Effector memory CD4-positive, alpha-beta T cell (primary cell): ENCODE measurements at regions not wholly inside any gene's neighbourhood (a gene's known extent, or its start where the extent isn't known, plus 50 kb on each side); places are given as distances from the start of the nearest gene placed in this dataset.
"Not testable (repeated sequence)": the region's sequence is repeated elsewhere in the genome, so short reads cannot be mapped to it uniquely, and the experiment has no call there.

Experiments
- DNase-seq, 3 donors: peaks; one replicate each; pipeline ENCODE4 v3.0.0-alpha.2; 2020
- H3K27ac ChIP-seq: 2 replicates; pipeline ENCODE4 v1.7.0; 2013; ENCODE audit warnings: mild to moderate bottlenecking, low read length, moderate library complexity; ENCODE audit not compliant: insufficient read depth, poor library complexity, severe bottlenecking
- H3K27me3 ChIP-seq: replicated peaks from 2 replicates; pipeline ENCODE4 v1.7.0; 2013; ENCODE audit warnings: mild to moderate bottlenecking, low read length; ENCODE audit not compliant: insufficient read depth, control insufficient read depth, poor library complexity, severe bottlenecking
- H3K36me3 ChIP-seq: 2 replicates; pipeline ENCODE4 v1.7.0; 2013; ENCODE audit warnings: mild to moderate bottlenecking, low read length, moderate library complexity; ENCODE audit not compliant: control insufficient read depth, insufficient read depth
- H3K4me1 ChIP-seq: 2 replicates; pipeline ENCODE4 v1.7.0; 2013; ENCODE audit warnings: low read length, mild to moderate bottlenecking; ENCODE audit not compliant: control insufficient read depth, insufficient read depth, poor library complexity, severe bottlenecking
- H3K4me3 ChIP-seq: 2 replicates; pipeline ENCODE4 v1.7.0; 2013; ENCODE audit warnings: low read length, low read depth, mild to moderate bottlenecking; ENCODE audit not compliant: insufficient read depth, poor library complexity, severe bottlenecking
- H3K9me3 ChIP-seq: 2 replicates; pipeline ENCODE4 v1.7.0; 2013; ENCODE audit warnings: mild to moderate bottlenecking, low read length, moderate library complexity; ENCODE audit not compliant: control insufficient read depth

GRCh38 chr2:90170978-90171377 is 1479.5 kb downstream of the RPIA start:
- H3K4me1 ChIP-seq, H3K4me3 ChIP-seq, DNase-seq, H3K27me3 ChIP-seq, H3K36me3 ChIP-seq, H3K27ac ChIP-seq, H3K9me3 ChIP-seq: not testable (repeated sequence)

- not testable (repeated sequence) for H3K36me3 ChIP-seq, H3K9me3 ChIP-seq, H3K4me1 ChIP-seq, DNase-seq, H3K27me3 ChIP-seq, H3K4me3 ChIP-seq, H3K27ac ChIP-seq
These were observed 1481.6 kb downstream of the RPIA start for GRCh38 chr2:90173081-90173480.

- not testable (repeated sequence) for H3K27ac ChIP-seq
These were observed 1488.1 kb downstream of the RPIA start for GRCh38 chr2:90179591-90179990.

GRCh38 chr2:90207454-90208058 is 1516.1 kb downstream of the RPIA start:
- DNase-seq = no peak
- no peaks in the 10 kb centered on the region for H3K9me3 ChIP-seq
- H3K4me1 ChIP-seq = no peaks in the 10 kb centered on the region
- no peaks in the 10 kb centered on the region for H3K36me3 ChIP-seq
- no peak overlapping the region for H3K4me3 ChIP-seq
- H3K27me3 ChIP-seq = no peaks in the 10 kb centered on the region
- H3K27ac ChIP-seq = no peak overlapping the region

More at GRCh38 chr2:90179591-90179990, 1488.1 kb downstream of the RPIA start:
- not testable (repeated sequence) for H3K4me3 ChIP-seq, H3K36me3 ChIP-seq, H3K9me3 ChIP-seq, DNase-seq, H3K4me1 ChIP-seq, H3K27me3 ChIP-seq

GRCh38 chr2:90209009-90209408 is 1517.5 kb downstream of the RPIA start:
- no peaks in the 10 kb centered on the region for H3K36me3 ChIP-seq
- no peaks in the 10 kb centered on the region for H3K27me3 ChIP-seq
- H3K4me3 ChIP-seq = no peak overlapping the region
- H3K4me1 ChIP-seq = no peaks in the 10 kb centered on the region
- DNase-seq = no peak
- no peaks in the 10 kb centered on the region for H3K9me3 ChIP-seq
- H3K27ac ChIP-seq = no peak overlapping the region

- Histone ChIP-seq H3K9me3 (no peaks in the 10 kb centered on the region), H3K27ac (no peak overlapping the region), H3K4me1 (no peaks in the 10 kb centered on the region), H3K4me3 (no peak overlapping the region), H3K27me3 (no peaks in the 10 kb centered on the region), H3K36me3 (no peaks in the 10 kb centered on the region)
- no peak for DNase-seq
These were observed 1518.3 kb downstream of the RPIA start for GRCh38 chr2:90209806-90210205.

GRCh38 chr2:90215880-90216279 is 1524.4 kb downstream of the RPIA start:
- not testable (repeated sequence) for H3K4me1 ChIP-seq

GRCh38 chr2:90216801-90217200 is 1525.3 kb downstream of the RPIA start:
- not testable (repeated sequence) for H3K4me3 ChIP-seq, H3K27ac ChIP-seq, H3K4me1 ChIP-seq, H3K36me3 ChIP-seq, DNase-seq, H3K27me3 ChIP-seq, H3K9me3 ChIP-seq

More at GRCh38 chr2:90215880-90216279, 1524.4 kb downstream of the RPIA start:
- not testable (repeated sequence) for H3K36me3 ChIP-seq, H3K4me3 ChIP-seq, H3K27me3 ChIP-seq, DNase-seq, H3K27ac ChIP-seq, H3K9me3 ChIP-seq

- H3K9me3 ChIP-seq, H3K4me3 ChIP-seq, H3K36me3 ChIP-seq, H3K4me1 ChIP-seq, DNase-seq, H3K27ac ChIP-seq, H3K27me3 ChIP-seq: not testable (repeated sequence)
These were observed 1527.1 kb downstream of the RPIA start for GRCh38 chr2:90218534-90218933.

GRCh38 chr2:90220623-90221299 is 1529.3 kb downstream of the RPIA start:
- DNase-seq, H3K36me3 ChIP-seq, H3K4me3 ChIP-seq, H3K4me1 ChIP-seq, H3K27ac ChIP-seq, H3K9me3 ChIP-seq, H3K27me3 ChIP-seq: not testable (repeated sequence)
